B cell (primary cell): ENCODE measurements at regions not wholly inside any gene's neighbourhood (a gene's known extent, or its start where the extent isn't known, plus 50 kb on each side); places are given as distances from the start of the nearest gene placed in this dataset.

ENCODE experiments used
- EZH2 ChIP-seq: IDR thresholded peaks from 2 replicates; pipeline ENCODE4 v1.6.1; 2012; ENCODE audit warnings: borderline replicate concordance, low read depth, mild to moderate bottlenecking, moderate library complexity, low read length; ENCODE audit not compliant: insufficient read depth, poor library complexity, severe bottlenecking
- TF ChIP-seq, protein P1 (sequence below): fragments of 200-600 bp; IDR thresholded peaks from one replicate; pipeline ENCODE4 v1.8.0; 2022; ENCODE audit warnings: antibody characterized with exemption, mild to moderate bottlenecking

DNA sequence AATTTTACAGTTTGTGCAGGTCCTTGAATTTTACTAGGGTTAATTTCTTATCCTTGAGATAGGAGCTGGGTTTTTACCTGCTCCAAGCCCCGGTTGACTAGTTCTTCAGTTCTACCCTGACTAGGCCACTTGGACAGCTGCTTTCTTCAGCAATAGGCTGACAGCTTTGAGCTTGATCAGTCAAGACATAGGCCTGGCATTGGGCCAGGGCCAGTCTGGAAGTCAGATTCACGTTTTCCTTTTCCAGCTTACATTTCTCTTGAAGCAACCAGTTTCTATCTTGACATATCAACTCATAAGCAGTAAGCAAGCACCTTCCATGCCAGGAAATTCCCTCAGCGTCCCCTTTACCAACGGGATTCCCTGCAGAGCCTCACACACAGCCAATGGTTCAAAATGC is 63.7 kb upstream of the AJAP1 start:
- TF ChIP-seq, protein P1, sequence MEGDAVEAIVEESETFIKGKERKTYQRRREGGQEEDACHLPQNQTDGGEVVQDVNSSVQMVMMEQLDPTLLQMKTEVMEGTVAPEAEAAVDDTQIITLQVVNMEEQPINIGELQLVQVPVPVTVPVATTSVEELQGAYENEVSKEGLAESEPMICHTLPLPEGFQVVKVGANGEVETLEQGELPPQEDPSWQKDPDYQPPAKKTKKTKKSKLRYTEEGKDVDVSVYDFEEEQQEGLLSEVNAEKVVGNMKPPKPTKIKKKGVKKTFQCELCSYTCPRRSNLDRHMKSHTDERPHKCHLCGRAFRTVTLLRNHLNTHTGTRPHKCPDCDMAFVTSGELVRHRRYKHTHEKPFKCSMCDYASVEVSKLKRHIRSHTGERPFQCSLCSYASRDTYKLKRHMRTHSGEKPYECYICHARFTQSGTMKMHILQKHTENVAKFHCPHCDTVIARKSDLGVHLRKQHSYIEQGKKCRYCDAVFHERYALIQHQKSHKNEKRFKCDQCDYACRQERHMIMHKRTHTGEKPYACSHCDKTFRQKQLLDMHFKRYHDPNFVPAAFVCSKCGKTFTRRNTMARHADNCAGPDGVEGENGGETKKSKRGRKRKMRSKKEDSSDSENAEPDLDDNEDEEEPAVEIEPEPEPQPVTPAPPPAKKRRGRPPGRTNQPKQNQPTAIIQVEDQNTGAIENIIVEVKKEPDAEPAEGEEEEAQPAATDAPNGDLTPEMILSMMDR: no peak
- no peak for TF ChIP-seq EZH2
